Stimulated activated CD4-positive, alpha-beta T cell treated with anti-CD3 and anti-CD28 coated beads, Interleukin-4, amount 100 ng/mL, for 4 hours (primary cell): ENCODE measurements at regions not wholly inside any gene's neighbourhood (a gene's known extent, or its start where the extent isn't known, plus 50 kb on each side); places are given as distances from the start of the nearest gene placed in this dataset.
"Not testable (repeated sequence)": the region's sequence is repeated elsewhere in the genome, so short reads cannot be mapped to it uniquely, and the experiment has no call there.

ENCODE experiments used
- DNase-seq, 2 experiments: peaks; one replicate each; pipeline ENCODE4 v3.0.0-alpha.2; 2020

- no peak for DNase-seq
Measured at GRCh38 chr2:61774351-61774750, 79.5 kb downstream of the FAM161A start.

- DNase-seq = no peak
Measured at GRCh38 chr2:61771904-61772845, 81.7 kb downstream of the FAM161A start.

- DNase-seq = no peak
Measured at GRCh38 chr2:61770746-61771145, 83.1 kb downstream of the FAM161A start.

- DNase-seq = no peak
Measured at GRCh38 chr2:61770298-61770697, 83.6 kb downstream of the FAM161A start.

- DNase-seq = no peak
Measured at GRCh38 chr2:61769093-61769675, 84.7 kb downstream of the FAM161A start.

GRCh38 chr2:61764035-61764800 is 89.6 kb downstream of the FAM161A start:
- DNase-seq = peak; percentile 92 to 97

GRCh38 chr2:61763605-61764034 is 90.2 kb downstream of the FAM161A start:
- DNase-seq = no peak

GRCh38 chr2:61762292-61762691 is 91.6 kb downstream of the FAM161A start:
- no peak for DNase-seq

GRCh38 chr2:61759718-61760117 is 94.1 kb downstream of the FAM161A start:
- DNase-seq = no peak

- no peak for DNase-seq
Measured at GRCh38 chr2:61759005-61759404, 94.9 kb downstream of the FAM161A start.

GRCh38 chr2:61758159-61758558 is 95.7 kb downstream of the FAM161A start:
- no peak for DNase-seq

- DNase-seq = no peak
Measured at GRCh38 chr2:61753512-61753911, 100.3 kb downstream of the FAM161A start.

GRCh38 chr2:61750624-61751023 is 103.2 kb downstream of the FAM161A start:
- no peak for DNase-seq

GRCh38 chr2:61742955-61743354 is 110.9 kb downstream of the FAM161A start:
- no peak for DNase-seq

GRCh38 chr2:61737841-61738240 is 116.0 kb downstream of the FAM161A start:
- DNase-seq = no peak

GRCh38 chr2:61736953-61737352 is 116.9 kb downstream of the FAM161A start:
- DNase-seq = no peak

- DNase-seq = no peak
Measured at GRCh38 chr2:61733563-61733962, 120.3 kb downstream of the FAM161A start.

- DNase-seq = no peak
Measured at GRCh38 chr2:61732787-61733186, 121.1 kb downstream of the FAM161A start.

- DNase-seq = no peak
Measured at GRCh38 chr2:61727746-61728145, 126.1 kb downstream of the FAM161A start.

- no peak for DNase-seq
Measured at GRCh38 chr2:61726456-61727209, 127.2 kb downstream of the FAM161A start.

GRCh38 chr2:61723364-61723763 is 130.5 kb downstream of the FAM161A start:
- not testable (repeated sequence) for DNase-seq

- DNase-seq = no peak
Measured at GRCh38 chr2:61722800-61723199, 131.1 kb downstream of the FAM161A start.

- DNase-seq = no peak
Measured at GRCh38 chr2:61722318-61722717, 131.5 kb downstream of the FAM161A start.
